ENCODE measurements at regions not wholly inside any gene's neighbourhood (a gene's known extent, or its start where the extent isn't known, plus 50 kb on each side); places are given as distances from the start of the nearest gene placed in this dataset.
A peak's percentile ranks its signal among the peaks of the same experiment; 100 is the strongest.

DNA sequence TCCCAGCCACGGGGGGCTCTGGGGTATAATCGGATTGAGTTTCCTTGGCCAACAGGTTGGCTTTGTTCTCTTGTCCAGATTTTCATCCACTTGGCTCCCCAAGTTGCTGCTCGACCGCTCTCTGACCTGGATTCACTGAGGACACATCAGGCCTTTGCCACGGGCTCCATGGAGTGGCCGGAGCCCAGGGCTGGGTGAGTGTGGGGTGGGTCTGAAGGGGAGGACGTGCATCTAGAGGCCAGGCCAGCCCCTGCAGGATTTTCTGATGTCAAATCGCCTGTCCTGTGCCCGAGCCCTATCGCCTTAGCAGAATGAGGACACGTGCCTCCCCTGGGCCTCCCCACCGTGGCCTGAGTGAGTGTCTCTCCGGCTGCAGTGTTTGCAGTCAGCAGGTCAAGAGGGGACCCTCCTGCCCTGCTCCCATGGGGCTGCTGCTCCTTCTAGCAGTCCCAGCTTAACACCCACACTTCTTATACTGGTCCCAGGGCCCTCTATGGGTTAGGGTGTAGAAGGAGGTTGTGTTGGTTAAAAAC, 89.1 kb upstream of the BOD1 start:
- Mint-ChIP-seq H3K36me3 (ENCODE audit: low read depth) (no peaks in the 10 kb centered on the region), H3K4me3 (no peak overlapping the region), H3K4me1 (peaks cover 59% of the 10 kb centered on the region), H3K9me3 (no peaks in the 10 kb centered on the region), H3K27me3 (ENCODE audit: low read depth, poor library complexity) (peaks cover 20% of the 10 kb centered on the region), H3K27ac (no peak overlapping the region)
- TF ChIP-seq, protein P1, sequence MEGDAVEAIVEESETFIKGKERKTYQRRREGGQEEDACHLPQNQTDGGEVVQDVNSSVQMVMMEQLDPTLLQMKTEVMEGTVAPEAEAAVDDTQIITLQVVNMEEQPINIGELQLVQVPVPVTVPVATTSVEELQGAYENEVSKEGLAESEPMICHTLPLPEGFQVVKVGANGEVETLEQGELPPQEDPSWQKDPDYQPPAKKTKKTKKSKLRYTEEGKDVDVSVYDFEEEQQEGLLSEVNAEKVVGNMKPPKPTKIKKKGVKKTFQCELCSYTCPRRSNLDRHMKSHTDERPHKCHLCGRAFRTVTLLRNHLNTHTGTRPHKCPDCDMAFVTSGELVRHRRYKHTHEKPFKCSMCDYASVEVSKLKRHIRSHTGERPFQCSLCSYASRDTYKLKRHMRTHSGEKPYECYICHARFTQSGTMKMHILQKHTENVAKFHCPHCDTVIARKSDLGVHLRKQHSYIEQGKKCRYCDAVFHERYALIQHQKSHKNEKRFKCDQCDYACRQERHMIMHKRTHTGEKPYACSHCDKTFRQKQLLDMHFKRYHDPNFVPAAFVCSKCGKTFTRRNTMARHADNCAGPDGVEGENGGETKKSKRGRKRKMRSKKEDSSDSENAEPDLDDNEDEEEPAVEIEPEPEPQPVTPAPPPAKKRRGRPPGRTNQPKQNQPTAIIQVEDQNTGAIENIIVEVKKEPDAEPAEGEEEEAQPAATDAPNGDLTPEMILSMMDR (IDR thresholded peaks at IDR 0.05): no peak
- DNase-seq: no peak

- H3K4me3 Mint-ChIP-seq: no peak overlapping the region
- H3K36me3 Mint-ChIP-seq (ENCODE audit: low read depth): no peaks in the 10 kb centered on the region
- no peak for DNase-seq
- peaks cover 13% of the 10 kb centered on the region for H3K27me3 Mint-ChIP-seq (ENCODE audit: low read depth, poor library complexity)
- H3K9me3 Mint-ChIP-seq: no peaks in the 10 kb centered on the region
- no peak overlapping the region for H3K27ac Mint-ChIP-seq
- TF ChIP-seq, protein P1 (IDR thresholded peaks at IDR 0.05): no peak
- peaks cover 61% of the 10 kb centered on the region for H3K4me1 Mint-ChIP-seq
These were observed 90.2 kb upstream of the BOD1 start for GRCh38 chr5:173706700-173707099.

DNA sequence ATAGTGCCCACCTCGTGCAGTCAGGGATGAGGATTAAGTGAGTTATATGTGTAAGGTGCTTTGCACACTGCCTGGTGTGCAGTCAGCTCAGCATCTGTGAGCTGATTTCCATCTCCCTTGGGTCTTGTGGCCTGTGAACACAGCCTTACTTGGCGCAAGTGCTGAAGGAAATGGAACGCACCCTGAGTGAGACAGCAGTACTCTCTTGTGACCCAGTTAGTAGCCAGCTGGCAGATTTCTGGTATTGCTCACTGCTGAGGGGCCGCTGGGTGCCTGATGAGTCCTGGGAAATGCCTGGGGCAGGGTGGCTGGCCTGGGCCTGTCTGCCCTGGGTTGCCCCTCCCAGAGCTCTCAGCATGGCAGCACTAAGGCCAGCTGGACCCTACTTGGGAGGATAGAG, 90.9 kb upstream of the BOD1 start:
- no peak for DNase-seq
- H3K4me1 Mint-ChIP-seq: peaks cover 65% of the 10 kb centered on the region
- TF ChIP-seq, protein P1 (IDR thresholded peaks at IDR 0.05): no peak
- H3K4me3 Mint-ChIP-seq: no peak overlapping the region
- H3K36me3 Mint-ChIP-seq (ENCODE audit: low read depth): no peaks in the 10 kb centered on the region
- H3K27ac Mint-ChIP-seq: no peak overlapping the region
- peaks cover 13% of the 10 kb centered on the region for H3K27me3 Mint-ChIP-seq (ENCODE audit: low read depth, poor library complexity)
- no peaks in the 10 kb centered on the region for H3K9me3 Mint-ChIP-seq

- TF ChIP-seq, protein P1 (IDR thresholded peaks at IDR 0.05): no peak
- Mint-ChIP-seq H3K27me3 (ENCODE audit: low read depth, poor library complexity) (peaks cover 13% of the 10 kb centered on the region), H3K4me1 (peaks cover 71% of the 10 kb centered on the region), H3K9me3 (no peaks in the 10 kb centered on the region), H3K4me3 (no peak overlapping the region), H3K36me3 (ENCODE audit: low read depth) (no peaks in the 10 kb centered on the region), H3K27ac (no peak overlapping the region)
- no peak for DNase-seq
These were observed 92.7 kb upstream of the BOD1 start for GRCh38 chr5:173709145-173709544.

DNA sequence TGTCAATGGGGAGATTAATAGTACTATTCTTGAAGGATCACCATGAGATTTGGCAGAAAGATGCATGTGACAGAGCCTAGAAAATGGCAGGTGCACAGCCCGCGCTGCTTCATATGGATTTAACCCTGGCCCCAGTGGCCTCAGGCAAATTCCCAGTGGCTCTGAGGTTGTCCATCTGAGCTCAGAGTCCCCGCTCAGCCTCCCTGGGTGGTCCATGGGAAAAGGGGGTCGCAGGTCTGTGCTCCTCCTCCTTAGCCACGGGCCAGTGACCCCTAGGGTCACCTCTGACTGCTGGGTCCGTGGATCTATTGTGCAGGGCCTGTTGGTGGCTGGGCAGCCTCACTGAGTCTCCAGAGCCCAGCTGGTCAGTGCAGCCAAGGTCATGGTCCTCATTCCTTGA, 93.3 kb upstream of the BOD1 start:
- H3K27ac Mint-ChIP-seq: no peak overlapping the region
- H3K36me3 Mint-ChIP-seq (ENCODE audit: low read depth): no peaks in the 10 kb centered on the region
- peaks cover 9% of the 10 kb centered on the region for H3K27me3 Mint-ChIP-seq (ENCODE audit: low read depth, poor library complexity)

GRCh38 chr5:173710528-173710927, 94.1 kb upstream of the BOD1 start:
- peaks cover 71% of the 10 kb centered on the region for H3K4me1 Mint-ChIP-seq
- H3K27me3 Mint-ChIP-seq (ENCODE audit: low read depth, poor library complexity): peaks cover 11% of the 10 kb centered on the region
- no peak overlapping the region for H3K4me3 Mint-ChIP-seq
- no peaks in the 10 kb centered on the region for H3K9me3 Mint-ChIP-seq
- no peak for DNase-seq
- no peak overlapping the region for H3K27ac Mint-ChIP-seq
- no peaks in the 10 kb centered on the region for H3K36me3 Mint-ChIP-seq (ENCODE audit: low read depth)
- TF ChIP-seq, protein P1 (IDR thresholded peaks at IDR 0.05): no peak

More for the DNA sequence above, 93.3 kb upstream of the BOD1 start:
- peaks cover 71% of the 10 kb centered on the region for H3K4me1 Mint-ChIP-seq
- TF ChIP-seq, protein P1 (IDR thresholded peaks at IDR 0.05): no peak
- DNase-seq: peak; percentile 63
- H3K9me3 Mint-ChIP-seq: no peaks in the 10 kb centered on the region
- H3K4me3 Mint-ChIP-seq: no peak overlapping the region
